Lower lobe of right lung (tissue), 2 donors: ENCODE measurements at regions not wholly inside any gene's neighbourhood (a gene's known extent, or its start where the extent isn't known, plus 50 kb on each side); places are given as distances from the start of the nearest gene placed in this dataset.

Experiments
- ATAC-seq, 2 donors: fragments of 200-7000 bp; cut with Tn5 transposase; one replicate each; pipeline ENCODE4 v1.9.1; 2020 to 2022; ENCODE audit warnings: mild to moderate bottlenecking in 2 of 2, moderate library complexity in 2 of 2
- DNase-seq: peaks from one replicate; pipeline ENCODE4 v3.0.0-alpha.2; 2020
- H3K27ac ChIP-seq: fragments of 200-600 bp; one replicate; pipeline ENCODE4 v1.8.0; 2022
- H3K27me3 ChIP-seq: fragments of 200-600 bp; one replicate; pipeline ENCODE4 v1.8.0; 2022; ENCODE audit warnings: low read depth
- H3K36me3 ChIP-seq: fragments of 200-600 bp; one replicate; pipeline ENCODE4 v1.8.0; 2022; ENCODE audit warnings: mild to moderate bottlenecking
- H3K4me1 ChIP-seq: fragments of 200-600 bp; one replicate; pipeline ENCODE4 v1.8.0; 2022
- H3K4me3 ChIP-seq: fragments of 200-600 bp; one replicate; pipeline ENCODE4 v1.8.0; 2022; ENCODE audit warnings: mild to moderate bottlenecking
- H3K9me3 ChIP-seq: fragments of 200-600 bp; one replicate; pipeline ENCODE4 v1.8.0; 2022
- intact Hi-C: fragments of 100-400 bp; cut with DNase I; formaldehyde crosslinking; loops from one replicate; pipeline ENCODE4 v1.11.0; 2022
- TF ChIP-seq, protein P1 (sequence below): fragments of 200-600 bp; IDR thresholded peaks from one replicate; pipeline ENCODE4 v1.8.0; 2022; ENCODE audit warnings: antibody characterized with exemption, mild to moderate bottlenecking
- donor health status: DM: no; HTN: yes; CAD: no; lungs with severe emphysema.

DNA sequence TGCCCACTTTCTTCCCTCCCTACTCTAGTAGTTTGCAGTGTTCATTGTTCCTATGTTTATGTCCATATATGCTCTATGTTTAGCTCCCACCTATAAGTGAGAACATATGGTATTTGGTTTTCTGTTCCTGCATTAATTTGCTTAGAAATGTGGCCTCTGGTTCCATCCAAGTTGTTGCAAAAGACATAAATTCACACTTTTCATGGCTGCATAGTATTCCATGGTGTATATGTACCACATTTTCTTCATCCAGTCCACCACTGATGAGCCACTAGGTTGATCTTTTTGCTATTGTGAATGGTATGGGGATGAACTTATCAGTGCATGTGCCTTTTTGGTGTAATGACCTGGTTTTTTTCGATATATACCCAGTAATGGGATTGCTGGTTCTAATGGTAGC lies 1089.1 kb downstream of the GRM8 start:
- DNase-seq = no peak
- no peaks in the 10 kb centered on the region for H3K4me1 ChIP-seq
- H3K36me3 ChIP-seq = no peaks in the 10 kb centered on the region
- no peak for ATAC-seq
- no peaks in the 10 kb centered on the region for H3K9me3 ChIP-seq
- H3K27ac ChIP-seq = no peak overlapping the region
- H3K27me3 ChIP-seq = no peaks in the 10 kb centered on the region
- H3K4me3 ChIP-seq = no peak overlapping the region
- intact Hi-C loops = no loop called here
- TF ChIP-seq, protein P1, sequence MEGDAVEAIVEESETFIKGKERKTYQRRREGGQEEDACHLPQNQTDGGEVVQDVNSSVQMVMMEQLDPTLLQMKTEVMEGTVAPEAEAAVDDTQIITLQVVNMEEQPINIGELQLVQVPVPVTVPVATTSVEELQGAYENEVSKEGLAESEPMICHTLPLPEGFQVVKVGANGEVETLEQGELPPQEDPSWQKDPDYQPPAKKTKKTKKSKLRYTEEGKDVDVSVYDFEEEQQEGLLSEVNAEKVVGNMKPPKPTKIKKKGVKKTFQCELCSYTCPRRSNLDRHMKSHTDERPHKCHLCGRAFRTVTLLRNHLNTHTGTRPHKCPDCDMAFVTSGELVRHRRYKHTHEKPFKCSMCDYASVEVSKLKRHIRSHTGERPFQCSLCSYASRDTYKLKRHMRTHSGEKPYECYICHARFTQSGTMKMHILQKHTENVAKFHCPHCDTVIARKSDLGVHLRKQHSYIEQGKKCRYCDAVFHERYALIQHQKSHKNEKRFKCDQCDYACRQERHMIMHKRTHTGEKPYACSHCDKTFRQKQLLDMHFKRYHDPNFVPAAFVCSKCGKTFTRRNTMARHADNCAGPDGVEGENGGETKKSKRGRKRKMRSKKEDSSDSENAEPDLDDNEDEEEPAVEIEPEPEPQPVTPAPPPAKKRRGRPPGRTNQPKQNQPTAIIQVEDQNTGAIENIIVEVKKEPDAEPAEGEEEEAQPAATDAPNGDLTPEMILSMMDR = no peak

DNA sequence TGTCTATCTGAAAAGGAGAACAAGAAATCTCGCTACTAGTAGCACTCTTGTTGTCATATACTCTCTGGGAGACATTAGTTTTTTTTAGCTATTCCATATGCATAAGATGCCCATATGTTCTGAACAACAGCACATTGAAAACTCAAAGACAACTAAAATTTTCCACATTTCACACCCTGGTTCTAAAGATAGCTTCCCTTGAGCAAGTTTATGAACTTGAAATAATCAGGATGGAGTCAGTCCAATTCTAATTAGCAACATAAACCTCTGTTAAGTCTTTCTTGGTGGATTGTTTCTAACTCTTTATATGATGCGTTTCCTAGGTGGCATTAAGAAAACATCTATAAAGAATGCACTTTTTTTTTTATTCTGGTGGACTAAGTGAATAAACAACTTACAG lies 1095.3 kb downstream of the GRM8 start:
- intact Hi-C loops = no loop called here
- no peak for DNase-seq
- ATAC-seq = no peak
- no peak overlapping the region for H3K4me3 ChIP-seq
- H3K9me3 ChIP-seq = no peaks in the 10 kb centered on the region
- no peaks in the 10 kb centered on the region for H3K36me3 ChIP-seq
- no peaks in the 10 kb centered on the region for H3K27me3 ChIP-seq
- H3K27ac ChIP-seq = no peak overlapping the region
- H3K4me1 ChIP-seq = no peaks in the 10 kb centered on the region
- TF ChIP-seq, protein P1 = no peak

DNA sequence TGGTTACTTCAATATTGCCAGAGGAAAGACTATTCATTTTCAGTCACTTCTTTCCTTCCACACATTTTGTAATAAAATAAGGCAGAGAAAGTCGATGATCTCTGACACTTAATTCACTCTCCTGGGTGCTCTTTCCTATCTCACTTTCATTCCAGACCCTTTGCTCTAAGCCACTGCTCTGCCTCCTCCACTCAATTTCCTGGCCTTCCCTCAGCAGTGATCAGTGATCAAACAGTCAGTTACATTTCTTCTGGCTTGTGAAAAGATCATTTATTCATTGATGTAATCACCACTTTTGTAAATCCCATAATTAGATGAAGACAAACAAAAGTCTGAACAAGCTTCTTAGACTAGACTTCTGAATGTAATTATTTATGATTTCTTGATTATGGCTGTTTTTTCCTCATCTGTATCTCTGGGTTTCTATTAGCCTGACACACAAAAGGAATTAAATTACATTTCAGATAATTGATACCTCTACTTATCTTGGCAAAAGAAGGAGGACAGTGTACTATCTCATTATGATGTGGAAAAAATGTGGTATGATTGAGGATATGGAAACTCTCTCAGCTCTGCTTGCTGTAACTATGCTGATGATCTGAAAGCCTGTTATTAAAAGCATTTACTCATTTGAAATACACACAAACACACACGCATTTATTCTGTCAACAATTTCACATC lies 1102.3 kb downstream of the GRM8 start:
- intact Hi-C loops = no loop called here
- Histone ChIP-seq H3K27me3 (no peaks in the 10 kb centered on the region), H3K9me3 (no peaks in the 10 kb centered on the region), H3K27ac (no peak overlapping the region), H3K4me1 (no peaks in the 10 kb centered on the region), H3K36me3 (no peaks in the 10 kb centered on the region), H3K4me3 (no peak overlapping the region)
- TF ChIP-seq, protein P1 = no peak
- no peak for ATAC-seq
- DNase-seq = no peak

DNA sequence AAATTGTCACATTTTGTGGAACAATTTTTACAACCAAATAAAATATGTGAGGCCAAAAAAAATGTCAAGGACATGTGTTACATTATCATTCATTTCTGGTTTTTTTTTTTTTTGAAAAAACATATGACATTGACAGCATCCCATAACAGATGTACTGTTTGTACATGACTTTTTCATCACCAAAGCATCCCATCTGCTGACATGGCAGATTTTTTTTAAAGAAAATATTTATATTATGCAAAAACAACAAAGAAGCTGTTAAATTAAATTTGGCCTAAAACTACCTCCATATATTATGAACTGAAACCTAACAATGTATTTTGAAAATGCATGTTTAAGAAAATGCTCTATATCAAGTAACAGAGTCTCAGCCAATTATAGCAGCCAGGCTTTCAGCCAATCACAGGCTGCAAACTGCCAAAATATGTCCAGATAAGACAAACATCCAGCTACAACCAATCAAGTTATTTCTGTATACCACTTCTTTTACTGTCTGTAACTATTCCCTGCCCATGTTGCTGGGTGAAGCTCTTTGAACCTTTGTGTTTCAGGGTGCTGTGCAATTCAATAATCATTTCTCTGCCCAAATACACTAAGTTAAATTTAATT lies 1111.8 kb downstream of the GRM8 start:
- no peak for ATAC-seq
- no peak overlapping the region for H3K27ac ChIP-seq
- no peak overlapping the region for H3K4me3 ChIP-seq
- no peaks in the 10 kb centered on the region for H3K27me3 ChIP-seq
- no peaks in the 10 kb centered on the region for H3K9me3 ChIP-seq
- no peaks in the 10 kb centered on the region for H3K4me1 ChIP-seq
- DNase-seq = no peak
- intact Hi-C loops = no loop called here
- no peaks in the 10 kb centered on the region for H3K36me3 ChIP-seq
- TF ChIP-seq, protein P1 = no peak

DNA sequence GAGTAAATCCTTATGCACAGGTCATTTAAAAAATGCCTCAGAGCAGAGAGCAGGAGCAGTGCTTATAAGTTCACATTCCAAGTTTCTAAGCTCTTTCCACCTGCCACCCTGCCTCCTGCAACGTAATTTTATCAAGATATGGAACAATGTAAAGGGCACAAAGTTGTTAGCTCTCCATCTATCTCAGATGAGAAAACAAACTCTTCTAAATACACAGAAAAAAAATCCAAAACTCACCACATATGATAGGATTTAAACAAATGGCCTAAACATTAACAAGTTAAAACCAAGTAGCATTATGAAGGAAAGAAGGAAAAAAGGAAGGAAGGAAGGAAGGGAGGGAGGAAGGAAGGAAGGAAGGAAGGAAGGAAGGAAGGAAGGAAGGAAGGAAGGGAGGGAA lies 1132.8 kb downstream of the GRM8 start:
- DNase-seq = no peak
- no peak for ATAC-seq
- Histone ChIP-seq H3K4me3 (no peak overlapping the region), H3K36me3 (no peaks in the 10 kb centered on the region), H3K27me3 (no peaks in the 10 kb centered on the region), H3K27ac (no peak overlapping the region), H3K4me1 (no peaks in the 10 kb centered on the region), H3K9me3 (no peaks in the 10 kb centered on the region)
- intact Hi-C loops = no loop called here
- TF ChIP-seq, protein P1 = no peak
